ENCODE measurements at regions not wholly inside any gene's neighbourhood (a gene's known extent, or its start where the extent isn't known, plus 50 kb on each side); places are given as distances from the start of the nearest gene placed in this dataset.

- Histone ChIP-seq H3K27ac (no peak overlapping the region), H3K4me3 (ENCODE audit: low read depth, low read length) (no peak overlapping the region), H3K9me3 (ENCODE audit: severe bottlenecking) (no peaks in the 10 kb centered on the region), H3K27me3 (ENCODE audit: insufficient read depth, low read depth, severe bottlenecking) (no peaks in the 10 kb centered on the region), H3K36me3 (no peaks in the 10 kb centered on the region)
- DNase-seq = no peak
- no peak for TF ChIP-seq CTCF (IDR thresholded peaks at IDR 0.05; ENCODE audit: low read depth, low read length)
These were observed 358.4 kb downstream of the TMEM38B start for GRCh38 chr9:106052735-106053134.

- DNase-seq = no peak
- TF ChIP-seq CTCF (IDR thresholded peaks at IDR 0.05; ENCODE audit: low read depth, low read length) = no peak
- H3K36me3 ChIP-seq = no peaks in the 10 kb centered on the region
- no peaks in the 10 kb centered on the region for H3K27me3 ChIP-seq (ENCODE audit: insufficient read depth, low read depth, severe bottlenecking)
- H3K9me3 ChIP-seq (ENCODE audit: severe bottlenecking) = no peaks in the 10 kb centered on the region
- H3K4me3 ChIP-seq (ENCODE audit: low read depth, low read length) = no peak overlapping the region
- no peak overlapping the region for H3K27ac ChIP-seq
These were observed 362.0 kb downstream of the TMEM38B start for GRCh38 chr9:106056328-106056727.

GRCh38 chr9:106058460-106058859, 364.1 kb downstream of the TMEM38B start:
- no peaks in the 10 kb centered on the region for H3K27me3 ChIP-seq (ENCODE audit: insufficient read depth, low read depth, severe bottlenecking)

GRCh38 chr9:106059886-106060285, 365.5 kb downstream of the TMEM38B start:
- no peaks in the 10 kb centered on the region for H3K9me3 ChIP-seq (ENCODE audit: severe bottlenecking)
- TF ChIP-seq CTCF (IDR thresholded peaks at IDR 0.05; ENCODE audit: low read depth, low read length) = no peak
- DNase-seq = peak; percentile 25
- no peaks in the 10 kb centered on the region for H3K36me3 ChIP-seq
- H3K27me3 ChIP-seq (ENCODE audit: insufficient read depth, low read depth, severe bottlenecking) = no peaks in the 10 kb centered on the region
- H3K27ac ChIP-seq = no peak overlapping the region
- no peak overlapping the region for H3K4me3 ChIP-seq (ENCODE audit: low read depth, low read length)

More at GRCh38 chr9:106058460-106058859, 364.1 kb downstream of the TMEM38B start:
- no peak for TF ChIP-seq CTCF (IDR thresholded peaks at IDR 0.05; ENCODE audit: low read depth, low read length)
- no peaks in the 10 kb centered on the region for H3K9me3 ChIP-seq (ENCODE audit: severe bottlenecking)
- DNase-seq = no peak
- H3K27ac ChIP-seq = no peak overlapping the region
- no peaks in the 10 kb centered on the region for H3K36me3 ChIP-seq
- no peak overlapping the region for H3K4me3 ChIP-seq (ENCODE audit: low read depth, low read length)

- Histone ChIP-seq H3K4me3 (ENCODE audit: low read depth, low read length) (no peak overlapping the region), H3K36me3 (no peaks in the 10 kb centered on the region), H3K27me3 (ENCODE audit: insufficient read depth, low read depth, severe bottlenecking) (no peaks in the 10 kb centered on the region), H3K27ac (no peak overlapping the region), H3K9me3 (ENCODE audit: severe bottlenecking) (no peaks in the 10 kb centered on the region)
- no peak for DNase-seq
- no peak for TF ChIP-seq CTCF (IDR thresholded peaks at IDR 0.05; ENCODE audit: low read depth, low read length)
These were observed 366.5 kb downstream of the TMEM38B start for GRCh38 chr9:106060885-106061284.

GRCh38 chr9:106062250-106062649, 367.9 kb downstream of the TMEM38B start:
- TF ChIP-seq CTCF (IDR thresholded peaks at IDR 0.05; ENCODE audit: low read depth, low read length) = no peak
- H3K4me3 ChIP-seq (ENCODE audit: low read depth, low read length) = no peak overlapping the region
- no peaks in the 10 kb centered on the region for H3K27me3 ChIP-seq (ENCODE audit: insufficient read depth, low read depth, severe bottlenecking)
- no peak for DNase-seq
- no peak overlapping the region for H3K27ac ChIP-seq
- H3K9me3 ChIP-seq (ENCODE audit: severe bottlenecking) = no peaks in the 10 kb centered on the region
- no peaks in the 10 kb centered on the region for H3K36me3 ChIP-seq

Measured in WERI-Rb-1 (cell line).